ENCODE measurements at regions not wholly inside any gene's neighbourhood (a gene's known extent, or its start where the extent isn't known, plus 50 kb on each side); places are given as distances from the start of the nearest gene placed in this dataset.

DNA sequence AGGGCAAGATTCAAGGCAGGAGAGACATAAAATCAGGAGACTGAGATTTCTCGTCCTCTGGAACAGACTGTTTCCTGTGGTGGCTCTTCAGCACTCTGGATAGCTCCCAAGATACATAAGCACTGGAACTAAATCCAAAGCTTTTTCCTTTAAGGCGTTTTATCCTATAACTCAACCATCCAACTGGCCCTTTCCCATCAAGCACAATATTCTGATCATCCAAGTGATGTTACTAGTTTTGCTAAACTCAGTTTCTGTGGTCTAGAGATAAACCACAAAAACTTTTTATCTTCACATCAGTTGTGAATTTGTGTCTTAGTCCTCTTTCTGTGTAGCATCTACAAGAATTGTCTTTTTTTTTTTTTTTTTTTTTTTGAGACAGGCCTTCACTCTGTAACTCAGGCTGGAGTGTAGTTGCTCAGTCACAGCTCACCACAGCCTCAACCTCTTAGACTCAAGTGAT, 299.4 kb downstream of the COX7C start:
- Histone ChIP-seq H3K4me3 (no peak overlapping the region), H3K27ac (replicated peaks in 1 of 4) (no peak overlapping the region), H3K4me1 (no peaks in the 10 kb centered on the region), H3K27me3 (no peaks in the 10 kb centered on the region), H3K36me3 (no peaks in the 10 kb centered on the region), H3K9me3 (no peaks in the 10 kb centered on the region)
- DNase-seq (ENCODE audit: extremely low spot score): no peak
- intact Hi-C loops (cut with DNase I): no loop called here
- 5% methylated on average over 2 of the region's 2 CpGs for whole genome bisulfite sequencing
- TF ChIP-seq, protein P1, sequence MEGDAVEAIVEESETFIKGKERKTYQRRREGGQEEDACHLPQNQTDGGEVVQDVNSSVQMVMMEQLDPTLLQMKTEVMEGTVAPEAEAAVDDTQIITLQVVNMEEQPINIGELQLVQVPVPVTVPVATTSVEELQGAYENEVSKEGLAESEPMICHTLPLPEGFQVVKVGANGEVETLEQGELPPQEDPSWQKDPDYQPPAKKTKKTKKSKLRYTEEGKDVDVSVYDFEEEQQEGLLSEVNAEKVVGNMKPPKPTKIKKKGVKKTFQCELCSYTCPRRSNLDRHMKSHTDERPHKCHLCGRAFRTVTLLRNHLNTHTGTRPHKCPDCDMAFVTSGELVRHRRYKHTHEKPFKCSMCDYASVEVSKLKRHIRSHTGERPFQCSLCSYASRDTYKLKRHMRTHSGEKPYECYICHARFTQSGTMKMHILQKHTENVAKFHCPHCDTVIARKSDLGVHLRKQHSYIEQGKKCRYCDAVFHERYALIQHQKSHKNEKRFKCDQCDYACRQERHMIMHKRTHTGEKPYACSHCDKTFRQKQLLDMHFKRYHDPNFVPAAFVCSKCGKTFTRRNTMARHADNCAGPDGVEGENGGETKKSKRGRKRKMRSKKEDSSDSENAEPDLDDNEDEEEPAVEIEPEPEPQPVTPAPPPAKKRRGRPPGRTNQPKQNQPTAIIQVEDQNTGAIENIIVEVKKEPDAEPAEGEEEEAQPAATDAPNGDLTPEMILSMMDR (IDR thresholded peaks at IDR 0.05): no peak
- no peak for TF ChIP-seq POLR2A (IDR thresholded peaks at IDR 0.05; ENCODE audit: low read depth)
- no peak for TF ChIP-seq EP300 (IDR thresholded peaks at IDR 0.05)
- TF ChIP-seq POLR2AphosphoS5 (IDR thresholded peaks at IDR 0.05): no peak

DNA sequence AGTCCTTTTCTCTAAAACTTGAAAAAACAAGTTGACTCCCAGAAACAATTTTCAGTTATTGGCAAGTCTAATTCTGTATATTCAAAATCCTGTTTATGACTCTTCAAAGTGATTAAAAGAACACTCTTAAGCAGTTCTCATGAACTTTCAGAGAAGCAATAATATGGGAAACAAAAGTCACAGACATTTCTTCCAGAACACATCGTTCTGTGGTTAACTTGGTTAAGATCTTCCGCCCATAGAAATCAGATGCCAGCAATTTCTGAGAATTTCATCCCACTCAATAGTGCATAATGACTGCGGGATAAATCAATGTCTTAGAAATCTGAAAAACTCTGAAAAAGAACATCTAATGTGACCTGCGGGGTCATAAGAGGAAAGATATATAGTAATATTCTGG, 300.5 kb downstream of the COX7C start:
- WGBS: 59% methylated on average over 4 of the region's 4 CpGs
- Histone ChIP-seq H3K36me3 (no peaks in the 10 kb centered on the region), H3K27me3 (no peaks in the 10 kb centered on the region)

DNA sequence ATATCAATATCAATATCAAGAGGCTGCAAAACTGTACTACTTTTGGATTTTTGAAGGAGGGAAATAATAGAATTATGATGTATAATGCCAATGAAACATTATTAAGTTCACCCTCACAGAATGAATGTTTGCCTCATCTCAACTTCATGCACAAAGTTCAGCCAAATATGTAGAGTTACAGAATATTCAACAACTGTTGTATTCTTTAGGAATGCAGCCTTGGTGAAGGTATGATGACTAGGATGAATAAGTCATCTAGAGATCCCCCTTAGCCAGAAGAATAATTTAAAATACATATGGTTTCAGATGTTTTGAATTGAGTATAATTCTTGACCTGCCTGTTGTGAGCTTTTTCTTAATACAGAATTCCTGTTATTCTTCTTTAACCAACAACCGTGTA, 308.3 kb downstream of the COX7C start:
- no peak for TF ChIP-seq POLR2AphosphoS5 (IDR thresholded peaks at IDR 0.05)
- no peak for TF ChIP-seq POLR2A (IDR thresholded peaks at IDR 0.05; ENCODE audit: low read depth)
- TF ChIP-seq EP300 (IDR thresholded peaks at IDR 0.05): no peak
- TF ChIP-seq, protein P1 (IDR thresholded peaks at IDR 0.05): no peak
- 97% methylated on average over 1 of the region's 1 CpG for WGBS
- Histone ChIP-seq H3K4me3 (no peak overlapping the region), H3K27ac (replicated peaks in 1 of 4) (no peak overlapping the region), H3K4me1 (no peaks in the 10 kb centered on the region), H3K9me3 (no peaks in the 10 kb centered on the region), H3K27me3 (no peaks in the 10 kb centered on the region), H3K36me3 (no peaks in the 10 kb centered on the region)
- no peak for DNase-seq (ENCODE audit: extremely low spot score)
- intact Hi-C loops (cut with DNase I): no loop called here

More for the DNA sequence above, 300.5 kb downstream of the COX7C start:
- no peaks in the 10 kb centered on the region for H3K4me1 ChIP-seq
- no peaks in the 10 kb centered on the region for H3K9me3 ChIP-seq
- intact Hi-C loops (cut with DNase I): no loop called here
- no peak for DNase-seq (ENCODE audit: extremely low spot score)
- H3K27ac ChIP-seq (replicated peaks in 1 of 4): no peak overlapping the region
- H3K4me3 ChIP-seq: no peak overlapping the region
- TF ChIP-seq, protein P1 (IDR thresholded peaks at IDR 0.05): no peak
- no peak for TF ChIP-seq POLR2A (IDR thresholded peaks at IDR 0.05; ENCODE audit: low read depth)
- TF ChIP-seq EP300 (IDR thresholded peaks at IDR 0.05): no peak
- TF ChIP-seq POLR2AphosphoS5 (IDR thresholded peaks at IDR 0.05): no peak

DNA sequence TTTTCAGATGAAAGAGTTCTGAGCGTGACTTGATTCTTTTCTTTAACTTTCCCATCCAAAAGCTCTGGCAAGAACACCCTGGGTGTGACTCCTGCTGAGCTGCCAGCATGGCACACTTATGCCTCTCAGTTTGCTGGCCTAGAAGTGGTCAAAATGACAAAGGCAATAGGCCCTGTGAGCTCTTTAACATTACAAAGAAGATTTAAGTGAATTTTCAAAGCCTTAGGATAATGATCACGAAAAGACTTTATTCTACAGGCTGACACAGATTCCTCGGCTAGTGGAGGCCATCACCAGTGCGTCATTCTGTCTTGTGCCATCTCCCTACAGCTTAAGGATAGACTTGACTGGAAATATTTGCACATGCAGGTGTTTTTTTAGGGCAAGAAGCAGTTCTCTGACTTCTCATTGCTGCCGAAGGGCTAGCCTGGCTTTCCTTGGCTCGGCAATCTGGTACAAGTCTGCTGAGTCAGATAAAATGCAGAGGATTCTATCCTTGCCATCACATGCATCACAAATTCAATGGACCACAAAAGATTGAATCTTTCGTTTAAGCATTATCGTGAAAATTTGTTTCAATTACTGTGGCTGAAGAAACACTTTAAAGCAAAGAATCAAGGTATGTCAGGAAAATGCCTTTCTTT, 311.5 kb downstream of the COX7C start:
- intact Hi-C loops (cut with DNase I): no loop called here
- Histone ChIP-seq H3K9me3 (no peaks in the 10 kb centered on the region), H3K4me1 (no peaks in the 10 kb centered on the region), H3K4me3 (no peak overlapping the region), H3K27ac (replicated peaks in 1 of 4) (no peak overlapping the region), H3K27me3 (no peaks in the 10 kb centered on the region), H3K36me3 (no peaks in the 10 kb centered on the region)
- TF ChIP-seq, protein P1 (IDR thresholded peaks at IDR 0.05): no peak
- no peak for TF ChIP-seq POLR2AphosphoS5 (IDR thresholded peaks at IDR 0.05)
- no peak for TF ChIP-seq EP300 (IDR thresholded peaks at IDR 0.05)
- TF ChIP-seq POLR2A (IDR thresholded peaks at IDR 0.05; ENCODE audit: low read depth): no peak
- no peak for DNase-seq (ENCODE audit: extremely low spot score)
- WGBS: 72% methylated on average over 8 of the region's 8 CpGs

DNA sequence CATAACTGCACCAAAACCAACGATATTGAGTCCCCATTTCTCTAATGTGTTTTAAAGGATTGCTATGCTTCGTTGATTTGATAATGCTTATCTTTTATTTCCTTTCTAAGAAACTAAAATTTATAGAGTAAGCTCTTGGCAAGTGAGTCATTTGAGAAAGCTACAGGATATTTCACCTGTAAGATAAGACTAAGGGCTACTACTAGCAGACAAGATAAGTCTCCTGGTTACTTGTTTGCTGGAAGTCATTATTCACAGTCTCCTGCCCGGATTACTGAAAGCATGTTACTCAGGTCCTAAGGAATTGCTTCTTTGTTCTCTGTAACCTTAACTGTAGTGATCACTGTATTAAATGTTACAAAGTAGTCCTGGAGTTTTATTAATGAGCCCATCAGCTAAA, 315.9 kb upstream of the RASA1 start:
- H3K27ac ChIP-seq (replicated peaks in 1 of 4): no peak overlapping the region
- H3K4me1 ChIP-seq: no peaks in the 10 kb centered on the region
- no peaks in the 10 kb centered on the region for H3K9me3 ChIP-seq
- TF ChIP-seq, protein P1 (IDR thresholded peaks at IDR 0.05): no peak
- TF ChIP-seq EP300 (IDR thresholded peaks at IDR 0.05) (no peak), POLR2AphosphoS5 (IDR thresholded peaks at IDR 0.05) (no peak), POLR2A (IDR thresholded peaks at IDR 0.05; ENCODE audit: low read depth) (no peak)
- 77% methylated on average over 3 of the region's 3 CpGs for WGBS
- intact Hi-C loops (cut with DNase I): no loop called here
- no peaks in the 10 kb centered on the region for H3K27me3 ChIP-seq
- no peak overlapping the region for H3K4me3 ChIP-seq
- DNase-seq (ENCODE audit: extremely low spot score): no peak
- H3K36me3 ChIP-seq: no peaks in the 10 kb centered on the region

All from esophagus muscularis mucosa (tissue), 4 donors.